Nucleus accumbens (tissue), 56 donors: ENCODE measurements at regions not wholly inside any gene's neighbourhood (a gene's known extent, or its start where the extent isn't known, plus 50 kb on each side); places are given as distances from the start of the nearest gene placed in this dataset.

Experiments
- DNase-seq, 56 donors: peaks; one replicate each; lab custom pipeline; 2025; lab: John Stamatoyannopoulos, UW

- DNase-seq = no peak
These were observed 208.9 kb upstream of the ARHGEF9 start for GRCh38 chrX:63993936-63994335.

DNA sequence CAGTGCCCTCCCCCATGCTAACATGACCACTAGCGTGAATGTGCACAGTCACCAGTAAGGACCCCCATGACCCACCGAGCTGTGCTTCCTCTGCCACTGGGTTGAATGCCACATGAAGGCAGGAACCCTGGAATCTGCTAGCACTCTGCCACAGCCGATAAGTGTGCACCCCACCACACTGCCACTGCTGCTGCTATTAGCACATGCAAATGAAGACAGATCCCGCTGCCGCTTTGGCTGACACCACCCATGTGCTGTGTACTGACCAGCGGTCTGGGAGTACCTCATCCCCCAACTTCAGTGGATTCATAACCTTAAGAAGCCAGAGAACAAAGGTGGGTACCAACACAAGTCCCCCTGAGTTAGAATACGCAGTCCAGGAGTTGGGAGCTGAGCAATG lies 200.9 kb upstream of the ARHGEF9 start:
- DNase-seq = no peak

- DNase-seq = no peak
These were observed 194.5 kb upstream of the ARHGEF9 start for GRCh38 chrX:63979480-63979879.

DNA sequence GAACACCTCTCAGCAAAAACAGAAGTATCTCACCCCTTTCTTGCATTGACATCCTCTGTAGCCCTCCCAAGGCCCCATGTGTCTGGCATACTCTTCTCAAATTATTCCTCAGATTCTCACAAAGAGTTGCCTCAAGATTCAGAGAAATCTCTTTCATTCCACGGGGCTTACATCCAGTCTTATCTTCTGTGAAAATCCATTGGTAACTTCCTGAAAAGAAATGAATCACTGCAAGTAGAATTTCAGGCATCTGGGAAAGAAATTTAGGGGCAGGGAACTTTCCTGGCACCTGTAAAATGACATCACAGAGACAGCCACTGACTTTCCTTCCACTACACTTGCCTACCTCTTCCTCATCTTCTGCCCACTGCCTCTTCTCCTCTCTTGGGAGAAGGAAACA lies 182.5 kb upstream of the ARHGEF9 start:
- no peak for DNase-seq

DNA sequence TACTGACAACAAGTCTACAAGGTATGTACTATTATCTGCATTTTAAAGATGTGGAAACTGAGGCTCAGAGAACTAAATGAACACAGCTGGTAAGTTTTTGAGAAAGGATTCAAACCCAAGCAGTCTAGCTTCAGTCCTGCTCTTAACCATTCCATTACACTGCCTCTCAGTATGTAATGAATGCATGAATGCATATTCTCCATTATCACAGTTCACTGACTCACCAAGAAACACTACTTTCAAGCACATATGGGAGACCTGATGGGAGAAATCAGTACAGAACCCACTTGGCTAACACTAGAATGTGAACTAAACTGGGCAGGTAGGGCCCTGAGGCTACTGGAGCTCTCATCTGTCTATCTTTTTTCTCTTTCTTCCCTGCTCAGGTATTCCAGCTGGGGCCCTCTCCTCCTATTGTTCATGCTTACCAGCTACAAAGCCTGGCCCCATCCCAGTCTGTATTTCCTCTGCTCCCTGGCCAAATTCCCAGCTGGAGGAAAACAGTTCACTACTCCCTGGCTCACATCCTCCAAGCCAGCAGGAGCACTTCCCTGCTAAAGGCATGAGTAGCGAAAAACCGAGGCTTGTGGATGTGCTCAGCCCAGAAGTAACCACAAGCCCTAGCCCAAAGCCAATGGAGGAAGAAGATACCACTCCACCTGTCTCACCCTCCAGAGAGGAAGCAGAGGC lies 178.2 kb upstream of the ARHGEF9 start:
- DNase-seq = no peak

DNA sequence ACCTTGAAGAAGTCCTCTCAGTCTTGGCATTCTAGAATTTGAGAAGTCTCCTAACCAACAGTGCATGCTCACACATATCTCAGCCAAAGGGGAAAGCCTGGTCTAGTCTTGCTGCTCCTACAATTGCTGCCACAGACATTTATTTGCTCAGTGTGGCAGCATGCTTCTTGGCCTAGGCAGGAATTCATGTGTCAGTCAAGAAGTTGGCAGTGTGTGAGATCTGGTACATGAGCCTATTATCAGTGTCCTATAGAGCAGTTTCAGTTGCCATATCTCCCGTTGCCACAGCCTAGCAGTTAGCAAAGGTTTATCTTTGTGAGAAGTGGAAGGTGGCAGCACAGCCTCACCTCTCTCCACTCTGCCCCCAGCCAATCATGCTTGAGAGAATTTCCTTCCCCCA lies 176.9 kb upstream of the ARHGEF9 start:
- DNase-seq = no peak

DNA sequence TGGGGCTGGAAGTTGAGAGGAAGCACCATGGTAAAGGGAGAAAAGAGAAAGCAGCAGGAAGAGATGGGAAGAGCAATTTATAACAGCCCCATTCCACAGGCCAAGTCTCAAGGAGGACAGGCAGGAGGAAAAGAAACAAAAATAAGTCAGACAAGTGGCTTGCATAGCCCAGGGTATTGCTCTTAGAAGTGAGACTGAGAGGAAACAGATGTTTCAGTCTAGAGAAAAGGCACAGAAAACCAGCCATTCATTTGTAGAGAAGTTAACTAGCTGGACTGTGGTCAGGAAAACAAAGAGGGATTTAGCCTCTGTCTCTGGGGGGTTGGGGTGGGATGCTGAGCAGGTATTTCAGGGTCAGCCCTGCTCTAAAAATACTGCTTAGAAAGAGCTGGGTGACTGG lies 175.0 kb upstream of the ARHGEF9 start:
- DNase-seq = no peak

GRCh38 chrX:63958134-63958865 lies 173.3 kb upstream of the ARHGEF9 start:
- DNase-seq = no peak

GRCh38 chrX:63935835-63936234 lies 150.8 kb upstream of the ARHGEF9 start:
- no peak for DNase-seq

DNA sequence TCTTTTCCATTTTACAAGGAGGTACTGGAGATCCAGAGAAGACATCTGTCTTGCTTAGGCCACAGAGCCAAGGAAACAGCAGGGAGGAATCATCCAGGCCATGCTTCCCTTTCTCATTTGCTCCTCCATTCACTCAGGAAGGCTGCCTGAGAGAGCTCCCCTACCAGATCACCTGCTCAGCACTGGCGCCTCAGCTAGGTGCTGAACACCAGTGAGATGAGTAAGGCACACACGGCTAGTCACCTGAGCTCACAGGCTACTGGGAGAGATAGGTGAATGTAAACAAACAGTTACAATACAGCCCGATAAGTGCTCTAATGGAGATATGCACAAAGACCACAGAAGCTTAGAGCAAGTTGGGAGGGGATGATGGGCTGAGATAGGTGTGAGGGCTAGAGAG lies 149.8 kb upstream of the ARHGEF9 start:
- DNase-seq = no peak

- no peak for DNase-seq
These were observed 149.1 kb upstream of the ARHGEF9 start for GRCh38 chrX:63934160-63934559.

DNA sequence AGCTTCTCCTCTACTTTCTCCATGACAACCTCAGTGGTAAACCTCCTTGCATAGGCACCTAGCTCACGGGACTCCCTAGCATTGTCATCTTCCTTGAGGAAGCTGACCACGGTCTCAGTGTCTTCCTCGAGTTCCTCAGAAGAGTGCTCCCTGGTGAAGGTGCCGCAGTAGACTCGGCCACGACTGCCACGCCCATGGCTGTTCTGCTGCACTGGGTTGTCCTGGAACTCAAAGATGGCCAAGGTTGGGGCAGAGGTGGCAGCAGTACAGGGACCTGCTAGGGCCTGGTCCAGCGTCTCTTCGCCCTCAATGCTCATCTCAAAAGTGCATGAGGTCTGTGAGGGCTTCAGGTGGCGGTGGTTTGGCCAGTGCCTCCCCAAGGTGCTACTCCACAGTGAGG lies 147.9 kb upstream of the ARHGEF9 start:
- DNase-seq = no peak

DNA sequence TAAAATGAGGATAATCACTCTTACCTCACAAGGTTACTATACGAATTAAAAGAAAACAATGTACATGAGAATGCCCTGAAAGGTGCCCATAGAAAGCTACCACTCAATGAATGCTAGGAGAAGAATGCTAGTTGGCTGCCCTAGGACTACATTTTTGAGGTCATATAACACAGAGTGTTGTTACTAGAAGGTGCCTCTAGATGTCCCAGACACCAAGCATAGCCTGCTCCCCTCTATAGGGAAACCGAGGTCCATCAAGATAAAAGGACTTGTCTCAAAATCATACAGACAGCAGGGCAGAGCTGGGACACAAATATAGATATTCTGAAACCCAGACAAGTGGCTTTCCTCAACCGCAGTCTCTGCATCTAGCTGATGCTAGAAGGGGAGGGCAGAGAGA lies 147.0 kb upstream of the ARHGEF9 start:
- no peak for DNase-seq

DNA sequence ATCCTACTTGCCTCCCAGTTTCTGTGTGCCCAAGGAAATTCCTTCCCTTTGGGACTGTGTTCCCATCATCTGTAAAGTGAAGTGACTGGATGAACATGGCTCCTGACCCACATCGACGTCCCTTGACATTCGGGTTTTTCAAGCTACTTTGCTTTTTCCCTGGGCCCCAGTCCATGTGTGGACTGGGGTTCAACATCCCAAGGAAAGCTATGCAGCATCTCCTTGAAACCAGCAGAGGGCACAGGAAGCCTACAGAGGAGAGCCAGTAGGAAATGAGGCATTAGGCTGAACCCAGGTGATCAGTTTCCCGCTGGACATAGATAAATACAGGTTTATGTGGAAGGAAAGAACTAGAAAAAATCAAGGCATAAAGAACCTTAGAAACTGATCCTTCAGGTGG lies 145.1 kb upstream of the ARHGEF9 start:
- no peak for DNase-seq

GRCh38 chrX:63929608-63930007 lies 144.6 kb upstream of the ARHGEF9 start:
- no peak for DNase-seq

GRCh38 chrX:63927848-63928247 lies 142.8 kb upstream of the ARHGEF9 start:
- no peak for DNase-seq

- DNase-seq = no peak
These were observed 137.2 kb upstream of the ARHGEF9 start for GRCh38 chrX:63922221-63922620.

GRCh38 chrX:63920875-63921274 lies 135.9 kb upstream of the ARHGEF9 start:
- DNase-seq = no peak

DNA sequence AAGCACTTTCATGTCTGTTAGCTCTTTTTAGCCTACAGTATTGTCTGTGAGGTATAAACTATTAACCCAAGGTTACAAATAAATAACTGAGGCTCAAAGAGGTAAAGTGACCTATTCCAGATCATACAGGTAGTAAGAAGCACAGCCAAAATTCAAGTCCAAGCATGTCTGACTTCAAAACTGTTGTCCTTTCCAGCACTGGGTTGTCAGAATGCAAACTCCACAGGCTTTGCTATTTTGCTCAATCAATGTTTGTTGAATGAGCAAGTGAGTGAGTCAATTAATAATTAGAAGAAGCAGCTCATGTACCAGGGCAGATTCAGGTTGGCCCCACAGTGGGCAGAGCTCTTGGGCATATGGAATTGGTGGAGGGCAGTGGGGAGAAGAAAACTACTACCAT lies 134.1 kb upstream of the ARHGEF9 start:
- no peak for DNase-seq

DNA sequence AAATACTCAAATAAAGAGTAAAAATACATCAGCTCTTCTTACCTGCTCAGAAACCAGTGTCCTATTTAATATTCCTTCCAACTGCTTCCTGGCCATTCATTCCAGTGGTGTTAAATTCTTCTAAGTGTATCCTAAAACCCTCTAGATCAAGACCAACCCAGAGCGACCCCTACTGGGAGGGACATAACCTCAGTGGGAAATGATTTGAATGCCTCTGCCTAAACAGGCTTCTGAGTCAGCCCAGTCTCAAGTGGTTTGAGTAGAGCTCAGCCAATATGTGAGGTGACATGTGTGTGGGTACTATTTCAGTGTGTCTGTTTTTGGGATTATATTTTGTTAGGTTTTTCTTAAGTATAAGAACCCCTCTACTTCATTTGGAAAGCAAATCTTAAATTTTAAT lies 133.6 kb upstream of the ARHGEF9 start:
- DNase-seq = no peak

- DNase-seq = no peak
These were observed 132.3 kb upstream of the ARHGEF9 start for GRCh38 chrX:63917296-63917695.

- DNase-seq = no peak
These were observed 128.7 kb upstream of the ARHGEF9 start for GRCh38 chrX:63913719-63914118.

DNA sequence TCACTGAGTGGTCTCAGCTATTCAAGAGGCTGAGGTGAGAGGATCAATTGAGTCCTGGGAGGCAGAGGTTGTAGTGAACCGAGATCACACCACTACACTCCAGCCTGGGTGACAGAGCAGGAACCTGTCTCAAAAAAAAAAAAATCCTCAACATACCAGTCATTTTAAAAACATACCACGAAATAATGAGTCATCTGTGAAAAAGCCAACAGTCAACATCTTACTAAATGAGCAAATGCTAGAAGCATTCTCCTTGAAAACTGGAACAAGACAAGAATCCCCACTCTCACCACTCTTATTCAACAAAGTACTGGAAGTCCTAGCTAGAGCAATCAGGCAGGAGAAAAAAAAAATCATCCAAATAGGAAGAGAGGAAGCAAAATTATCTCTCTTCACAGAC lies 104.0 kb upstream of the ARHGEF9 start:
- no peak for DNase-seq
